NCI-H1694 treated with DMSO at 0.1 percent for 48 hours (cell line): ENCODE measurements at regions not wholly inside any gene's neighbourhood (a gene's known extent, or its start where the extent isn't known, plus 50 kb on each side); places are given as distances from the start of the nearest gene placed in this dataset.

ENCODE experiments used
- DNase-seq: peaks from one replicate; lab custom pipeline; 2025; lab: John Stamatoyannopoulos, UW

DNA sequence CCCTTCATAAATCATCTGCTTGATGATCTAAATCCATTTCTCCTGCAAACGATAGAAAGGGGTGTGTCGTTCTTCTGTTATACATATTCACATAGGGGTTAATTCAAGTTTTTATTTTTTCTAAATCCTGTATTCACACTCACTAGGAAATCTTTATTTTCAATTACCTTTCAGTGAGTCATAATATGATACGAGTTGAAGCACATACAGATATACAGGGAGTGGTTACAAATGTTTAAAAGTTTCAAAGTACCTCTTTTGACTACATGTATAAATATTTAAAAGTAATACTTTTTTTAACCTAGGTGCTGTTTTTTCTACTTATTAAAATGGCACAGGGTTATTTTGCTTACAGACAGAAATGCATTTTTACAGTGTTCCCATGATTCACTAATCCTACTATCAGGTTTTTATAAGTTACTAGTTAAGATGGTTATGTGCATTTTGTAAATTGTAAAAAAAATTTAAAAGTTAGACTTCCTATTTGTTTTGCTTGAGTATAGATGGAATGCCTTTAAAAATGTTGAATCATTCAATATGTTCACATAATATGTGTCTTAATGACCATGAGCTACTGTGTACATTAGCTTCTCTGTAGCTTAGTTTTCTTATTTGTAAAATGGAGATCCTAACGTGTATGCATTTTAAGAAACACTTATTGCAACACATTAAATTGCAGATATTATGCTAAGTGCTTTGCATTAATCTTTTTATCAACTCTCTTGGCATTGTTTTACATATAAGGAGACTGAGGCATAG lies 1378.1 kb downstream of the DSC3 start:
- DNase-seq = no peak

DNA sequence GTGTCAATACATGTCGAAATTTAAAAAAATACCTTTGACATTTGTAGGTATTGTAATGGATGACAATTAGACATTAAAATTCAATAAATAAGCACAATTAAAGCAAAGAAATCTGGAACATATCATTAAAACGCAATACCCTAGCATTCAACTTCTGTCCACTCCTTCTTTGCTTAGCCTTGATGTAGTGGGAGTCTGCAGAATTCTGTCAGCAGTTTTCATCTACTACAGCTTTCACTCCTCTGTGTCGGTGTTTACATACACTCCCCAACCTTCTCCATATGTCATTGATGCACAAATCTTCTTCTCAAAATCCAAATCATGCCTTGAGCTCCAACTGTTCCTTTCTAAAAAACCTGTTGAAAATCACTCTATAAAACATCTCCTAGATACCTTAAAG lies 1380.6 kb downstream of the DSC3 start:
- DNase-seq = no peak

DNA sequence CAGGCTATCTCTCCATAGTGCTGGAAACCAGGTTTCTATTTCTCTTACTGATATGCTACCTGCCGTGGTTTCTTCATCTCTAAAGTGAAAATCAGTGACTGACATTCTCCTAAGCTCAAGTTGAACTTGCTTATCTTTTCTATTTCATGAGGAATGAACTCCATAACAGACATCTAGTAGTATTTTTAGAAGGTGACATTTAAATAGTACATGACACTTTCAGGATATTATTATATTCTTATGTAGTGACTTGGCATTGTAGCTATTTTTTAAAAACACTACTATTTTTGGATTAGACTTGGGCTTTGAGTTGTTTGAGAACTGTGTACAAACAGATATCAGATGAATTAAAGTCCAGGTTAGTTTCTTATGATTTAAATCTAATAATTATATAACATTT lies 1381.8 kb downstream of the DSC3 start:
- DNase-seq = no peak

DNA sequence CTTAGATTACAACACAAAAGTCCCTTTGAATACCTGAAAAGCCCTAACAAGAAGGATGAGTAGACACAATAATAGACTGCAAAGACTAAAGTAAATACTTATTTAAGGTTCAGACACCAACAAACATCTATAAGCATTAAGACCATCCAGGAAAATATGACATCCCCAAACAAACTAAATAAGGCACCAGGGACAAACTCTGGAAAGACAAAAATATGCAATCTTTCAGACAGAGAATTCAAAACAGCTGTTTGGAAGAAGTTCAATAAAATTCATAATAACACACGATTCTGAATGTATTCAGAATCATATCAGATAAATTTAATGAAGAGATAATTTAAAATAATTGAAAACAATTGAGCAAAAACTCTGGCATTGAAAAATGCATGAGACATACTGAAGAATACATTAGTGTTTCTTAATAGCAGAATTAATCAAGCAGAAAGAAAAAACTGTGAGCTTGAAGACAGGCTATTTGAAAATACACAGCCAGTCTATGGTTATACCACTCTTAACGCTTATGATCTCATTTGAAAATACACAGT lies 1388.8 kb downstream of the DSC3 start:
- no peak for DNase-seq

DNA sequence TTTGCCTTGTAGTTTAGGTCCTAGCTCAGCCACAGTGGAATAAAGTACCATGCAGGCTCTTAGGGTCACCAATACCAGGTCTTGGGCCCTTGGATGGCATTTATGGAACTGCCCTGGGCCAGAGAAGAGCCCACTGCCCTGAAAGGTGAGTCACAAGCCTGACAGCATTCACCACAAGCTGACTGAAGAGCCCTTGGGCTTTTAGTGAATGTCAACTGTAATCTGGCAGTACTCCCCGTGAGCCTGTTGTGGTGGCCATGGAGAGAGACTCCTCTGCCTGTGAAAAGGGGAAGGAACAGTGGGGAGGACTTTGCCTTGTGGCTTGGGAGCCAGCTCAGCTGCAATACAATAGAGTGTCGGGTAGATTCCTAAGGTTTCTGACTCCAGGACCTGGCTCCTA lies 1389.7 kb downstream of the DSC3 start:
- no peak for DNase-seq

DNA sequence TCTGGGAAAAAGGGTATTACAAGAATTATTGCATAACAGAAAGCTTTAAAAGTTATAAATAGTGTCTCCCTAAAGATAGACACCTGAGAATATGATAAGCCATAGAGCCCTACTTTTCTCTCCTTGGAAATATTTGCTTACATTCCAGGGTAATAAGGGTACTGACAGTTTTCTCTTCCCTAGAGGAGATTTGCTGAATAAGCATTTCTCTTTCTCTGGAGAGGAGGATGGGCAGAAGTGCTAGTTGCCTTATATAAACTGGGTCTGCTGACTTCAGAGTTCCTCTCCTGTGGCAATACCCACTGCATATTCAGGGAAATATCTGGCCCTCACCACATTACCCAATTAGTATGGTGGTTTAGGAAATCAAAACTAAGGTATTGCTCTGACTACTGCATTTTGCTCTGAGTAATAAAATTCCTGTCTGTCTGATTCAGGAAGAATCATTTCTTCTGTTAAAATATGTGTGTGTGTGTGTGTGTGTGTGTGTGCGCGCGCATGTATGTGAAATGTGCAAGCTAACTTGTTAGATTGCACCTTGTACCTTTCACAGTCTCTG lies 1391.3 kb downstream of the DSC3 start:
- no peak for DNase-seq

DNA sequence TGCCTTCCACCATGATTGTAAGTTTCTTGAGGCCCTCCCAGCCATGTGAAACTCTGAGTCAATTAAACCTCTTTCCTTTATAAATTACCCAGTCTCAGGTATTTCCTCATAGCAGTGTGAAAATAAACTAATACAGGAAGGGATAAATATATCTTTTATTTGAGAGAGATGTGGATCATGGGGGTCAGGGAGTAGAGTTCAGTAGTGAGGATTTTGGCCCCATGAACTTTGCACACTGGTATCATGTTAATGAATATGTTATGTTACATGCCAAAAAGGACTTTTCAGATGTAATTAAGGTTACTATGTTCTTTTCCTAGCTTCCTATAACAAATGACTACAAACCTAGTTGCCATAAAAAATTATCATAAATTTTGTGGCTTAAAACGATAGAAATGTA lies 1393.7 kb downstream of the DSC3 start:
- DNase-seq = no peak

DNA sequence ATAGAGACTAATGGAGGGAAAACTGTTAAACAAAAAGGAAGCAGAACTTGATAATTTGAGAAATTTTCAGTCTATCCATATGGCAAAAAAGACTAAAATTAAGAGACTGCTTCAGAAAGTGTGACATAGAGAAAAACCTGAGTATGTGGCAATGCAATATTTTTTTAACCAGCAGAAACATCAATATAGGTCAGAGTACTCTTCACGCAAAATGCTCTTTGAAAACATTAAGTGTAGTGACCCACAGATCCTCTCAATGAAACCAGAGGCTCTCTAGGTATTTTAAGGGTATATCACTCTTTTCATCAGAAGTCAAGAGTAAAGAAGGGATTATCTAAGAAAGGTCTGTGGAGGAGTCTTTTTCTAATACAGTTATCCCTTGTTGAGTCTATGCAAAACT lies 1394.8 kb downstream of the DSC3 start:
- DNase-seq = no peak

DNA sequence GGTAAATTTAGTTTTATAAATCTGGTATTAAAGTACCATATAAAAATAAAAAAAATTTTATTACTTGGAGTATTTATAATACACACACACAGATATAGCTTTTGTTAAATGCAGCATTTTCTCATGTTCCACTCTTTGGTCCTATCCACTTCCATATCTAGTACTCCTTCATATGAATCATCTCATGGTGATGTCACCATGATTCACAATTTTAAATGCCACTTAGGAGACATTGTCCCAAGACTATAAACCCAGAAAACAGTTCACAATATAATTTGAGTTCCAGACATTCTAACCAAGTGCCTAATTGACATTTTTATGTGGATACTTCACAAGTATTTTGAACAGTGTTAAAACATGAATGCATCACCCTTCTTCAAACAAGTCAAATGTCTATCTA lies 1398.3 kb downstream of the DSC3 start:
- no peak for DNase-seq

DNA sequence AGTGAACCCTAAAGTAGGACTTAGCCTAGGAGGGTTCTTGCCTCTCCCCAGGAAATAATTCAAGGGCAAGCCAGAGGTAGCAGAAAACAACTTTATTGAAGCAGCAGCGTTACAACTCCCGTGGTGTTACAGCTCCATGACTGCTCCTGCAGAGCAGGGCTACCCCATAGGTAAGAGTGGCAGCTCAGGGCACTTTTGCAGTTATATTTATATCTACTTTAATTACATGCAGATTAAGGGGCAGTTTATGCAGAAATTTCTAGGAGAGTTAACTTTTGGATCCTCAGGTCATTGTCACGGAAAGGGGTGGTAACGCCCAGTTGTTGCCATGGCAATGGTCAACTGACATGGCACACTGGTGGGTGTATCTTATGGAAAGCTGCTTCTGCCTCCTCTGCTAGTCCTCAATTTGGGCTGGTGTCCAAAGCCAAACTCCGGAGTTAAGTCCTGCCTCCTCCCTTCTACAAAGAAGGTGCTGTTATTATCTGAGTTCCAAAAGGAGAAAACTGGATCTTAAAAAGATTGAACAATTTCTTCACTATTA lies 1413.0 kb downstream of the DSC3 start:
- DNase-seq = no peak

DNA sequence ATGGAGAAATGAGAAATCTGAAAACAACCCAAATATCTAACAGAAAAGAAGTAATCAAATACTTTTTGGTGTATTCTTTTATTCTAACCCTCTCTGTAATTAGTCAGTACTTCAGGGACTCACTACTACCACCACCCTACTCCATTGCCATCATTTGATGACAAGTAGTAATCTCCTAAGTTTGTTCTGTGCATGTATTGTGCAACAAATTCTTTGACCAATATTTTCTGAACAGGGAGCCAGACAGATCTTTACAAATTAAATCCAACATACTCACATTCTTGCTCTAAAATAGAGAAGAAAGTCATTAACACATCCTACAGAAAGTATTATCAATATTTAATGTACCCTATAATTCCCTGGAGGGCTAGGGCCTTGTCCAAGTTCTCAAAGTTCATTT lies 1416.4 kb downstream of the DSC3 start:
- DNase-seq = no peak

DNA sequence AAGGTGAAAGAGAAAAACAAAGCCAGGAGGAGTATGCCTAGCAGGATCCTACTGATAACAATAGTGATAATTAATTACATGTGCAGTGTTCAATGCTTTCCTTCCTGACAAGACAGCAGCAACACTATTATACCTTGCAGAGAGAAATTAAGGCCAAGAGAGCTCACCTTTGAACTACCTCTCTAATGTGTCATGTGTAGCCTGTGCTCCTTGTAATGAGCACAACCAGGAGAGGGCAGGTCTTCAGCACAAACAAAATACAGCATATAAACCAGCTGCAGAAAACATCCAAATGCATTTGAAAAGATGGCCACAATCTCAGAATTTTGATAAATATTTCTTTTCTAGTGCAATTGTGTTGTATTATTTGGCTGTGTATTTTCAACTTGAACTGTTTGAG lies 1425.7 kb downstream of the DSC3 start:
- DNase-seq = no peak

DNA sequence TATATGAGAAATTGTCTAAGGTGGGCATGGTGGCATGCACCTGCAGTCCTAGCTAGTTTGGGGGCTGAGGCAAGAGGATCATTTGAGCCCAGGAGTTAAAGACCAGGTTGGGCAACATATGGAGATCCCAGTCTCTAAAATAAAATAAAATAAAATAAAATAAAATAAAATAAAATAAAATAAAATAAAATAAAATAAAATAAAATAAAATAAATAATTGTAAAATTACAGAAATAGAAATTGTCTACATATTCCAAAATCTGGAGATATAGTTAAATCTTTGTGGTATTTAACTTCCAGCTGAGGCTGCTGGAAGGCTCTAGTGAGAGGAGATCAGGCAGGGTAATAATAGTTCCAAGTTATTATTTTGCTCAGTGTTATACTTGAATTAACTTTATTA lies 1432.1 kb upstream of the CDH2 start:
- no peak for DNase-seq

DNA sequence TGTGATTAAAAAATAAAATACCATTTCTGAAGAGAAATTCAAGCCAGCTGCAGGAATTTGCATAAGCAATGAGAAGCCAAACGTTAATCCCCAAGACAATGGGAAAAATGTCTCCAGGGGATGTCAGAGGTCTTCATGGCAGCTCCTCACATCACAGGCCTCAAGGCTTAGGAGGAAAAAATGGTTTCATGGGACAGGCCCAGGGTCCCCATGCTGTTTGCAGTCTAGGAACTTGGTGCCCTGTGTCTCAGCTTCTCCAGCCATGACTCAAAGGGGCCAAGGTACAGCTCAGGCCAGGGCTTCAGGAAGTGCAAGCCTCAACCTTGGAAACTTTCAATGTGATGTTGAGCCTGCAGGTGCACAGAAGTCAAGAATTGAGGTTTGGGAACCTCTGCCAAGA lies 1428.4 kb upstream of the CDH2 start:
- DNase-seq = no peak

DNA sequence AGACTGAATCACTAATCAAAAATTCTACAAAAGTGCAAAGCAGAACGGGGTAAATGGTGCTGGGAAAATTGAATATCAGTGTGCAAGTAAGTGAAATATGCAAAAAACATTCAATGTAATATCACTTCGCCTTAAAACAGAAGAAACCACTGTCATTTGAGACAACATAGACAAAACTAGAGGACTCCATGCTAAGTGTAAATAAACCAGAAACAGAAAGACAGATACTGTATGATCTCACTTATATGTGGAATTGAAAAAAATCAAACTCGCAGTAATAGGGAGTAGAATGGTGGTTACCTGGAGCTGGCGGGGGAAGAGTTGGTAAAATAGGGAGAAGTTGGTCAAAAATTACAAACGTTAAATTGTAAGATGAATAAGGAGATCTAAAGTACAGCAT lies 1420.0 kb upstream of the CDH2 start:
- no peak for DNase-seq

DNA sequence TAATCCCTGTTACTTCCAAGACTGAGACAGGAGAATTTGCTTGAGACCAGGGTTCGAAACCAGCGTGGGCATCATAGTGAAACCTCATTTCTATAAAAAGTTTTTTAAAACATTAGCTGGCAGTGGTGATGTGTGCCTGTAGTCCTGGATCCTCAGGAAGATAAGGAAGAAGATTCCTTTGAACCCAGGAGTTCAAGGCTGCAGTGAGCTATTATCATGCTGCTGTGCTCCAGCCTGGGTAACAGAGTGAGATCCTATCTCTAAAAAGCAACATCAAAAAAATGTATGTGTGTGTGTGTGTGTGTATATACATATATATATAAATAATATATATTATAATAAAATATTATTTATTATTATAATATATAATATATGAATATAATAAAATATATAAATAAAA lies 1417.6 kb upstream of the CDH2 start:
- DNase-seq = no peak

DNA sequence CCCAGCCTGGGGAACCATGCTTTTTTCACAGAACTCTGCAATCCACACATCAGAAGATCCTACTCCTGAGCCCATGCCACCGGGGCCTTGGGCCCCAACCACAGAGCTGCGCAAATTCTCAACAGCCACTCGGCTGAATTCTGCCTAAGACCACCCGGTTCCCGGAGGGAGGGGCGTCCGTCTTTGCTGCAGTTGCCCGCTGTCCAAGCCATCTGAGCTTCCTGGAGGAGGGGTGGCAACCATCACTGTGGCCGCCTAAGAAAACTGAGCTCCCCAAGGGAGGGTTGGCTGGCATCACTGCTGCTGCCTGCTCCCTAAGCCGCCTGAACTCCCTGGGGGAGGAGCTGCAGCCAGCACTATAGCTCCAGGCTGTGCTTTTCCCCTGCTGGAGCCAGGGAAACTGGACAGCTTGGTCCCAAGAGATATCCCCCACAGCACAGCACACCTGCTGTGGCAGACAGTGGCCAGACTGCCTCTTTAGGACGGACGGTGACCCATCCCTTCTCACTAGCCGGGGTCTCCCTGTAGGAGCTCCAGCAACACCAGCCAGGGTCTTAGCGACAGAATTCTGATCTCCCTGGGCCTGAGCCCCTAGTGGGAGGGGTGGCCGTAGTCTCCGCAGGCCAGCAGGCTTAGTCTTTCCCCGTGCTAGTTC lies 1411.6 kb upstream of the CDH2 start:
- DNase-seq = no peak

DNA sequence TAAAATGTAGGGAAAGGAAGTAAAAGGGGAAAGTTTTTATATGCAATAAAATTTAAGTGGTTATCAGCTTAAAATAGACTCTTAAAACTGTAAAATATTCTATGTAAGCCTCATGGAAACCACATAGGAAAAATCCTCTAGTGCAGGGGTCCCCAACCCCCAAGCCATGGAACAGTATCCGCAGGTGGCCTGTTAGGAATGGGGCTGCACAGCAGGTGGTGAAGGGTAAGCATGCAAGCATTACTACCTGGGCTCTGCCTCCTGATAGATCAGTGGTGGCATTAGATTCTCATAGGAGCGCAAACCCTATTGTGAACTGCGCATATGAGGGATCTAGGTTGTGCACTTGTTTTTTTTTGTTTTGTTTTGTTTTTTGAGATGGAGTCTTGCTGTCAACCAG lies 1409.3 kb upstream of the CDH2 start:
- no peak for DNase-seq

DNA sequence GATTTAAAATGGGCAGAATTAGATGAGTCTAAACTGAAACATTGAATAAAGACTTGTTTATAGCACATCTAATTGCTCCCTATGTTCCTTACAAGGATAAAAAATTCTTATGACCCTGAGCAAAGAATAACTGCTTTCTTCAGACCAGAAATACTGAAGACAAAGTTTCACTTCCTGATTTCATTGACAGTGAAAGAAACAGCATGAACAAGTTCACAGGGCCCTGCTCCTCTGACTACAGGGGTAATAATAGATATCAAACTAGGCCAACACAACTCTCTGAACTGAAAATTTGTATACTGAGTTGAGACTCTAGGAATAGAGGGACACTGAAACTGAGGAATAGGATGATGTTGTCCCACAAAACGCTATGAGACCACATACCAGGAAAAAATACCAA lies 1383.3 kb upstream of the CDH2 start:
- DNase-seq = no peak

DNA sequence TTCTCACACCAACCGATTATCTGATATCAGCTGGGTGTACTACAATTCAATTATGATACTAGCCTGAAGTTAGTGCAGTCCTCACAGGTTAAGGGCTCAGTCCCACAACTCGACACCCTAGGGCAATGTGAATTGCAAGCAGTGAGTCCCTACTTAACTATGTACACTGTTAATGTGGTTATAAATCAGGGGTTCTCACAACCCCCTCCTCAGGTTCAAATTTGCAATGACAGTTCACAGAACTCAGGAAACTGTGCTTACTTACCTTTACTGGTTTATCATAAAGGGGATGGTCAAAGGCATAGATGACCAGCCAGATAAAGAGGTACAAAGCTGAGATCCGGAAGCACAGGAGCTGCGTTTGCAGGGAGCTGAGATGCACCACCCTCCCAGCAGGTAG lies 1379.1 kb upstream of the CDH2 start:
- DNase-seq = no peak

DNA sequence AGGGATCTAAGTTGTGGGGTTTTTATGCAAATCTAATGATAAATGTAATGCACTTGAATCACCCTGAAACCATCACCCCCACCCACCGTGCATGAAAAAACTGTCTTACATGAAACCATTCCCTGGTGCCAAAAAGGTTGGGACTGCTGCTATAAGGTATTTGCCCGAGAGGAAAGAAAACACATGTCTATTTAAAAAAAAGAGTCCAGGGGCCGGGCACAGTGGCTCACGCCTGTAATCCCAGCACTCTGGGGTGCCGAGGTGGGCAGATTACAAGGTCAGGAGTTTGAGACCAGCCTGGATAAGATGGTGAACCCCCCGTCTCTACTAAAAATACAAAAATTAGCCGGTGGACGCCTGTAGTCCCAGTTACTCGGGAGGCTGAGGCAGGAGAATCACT lies 1372.8 kb upstream of the CDH2 start:
- no peak for DNase-seq

DNA sequence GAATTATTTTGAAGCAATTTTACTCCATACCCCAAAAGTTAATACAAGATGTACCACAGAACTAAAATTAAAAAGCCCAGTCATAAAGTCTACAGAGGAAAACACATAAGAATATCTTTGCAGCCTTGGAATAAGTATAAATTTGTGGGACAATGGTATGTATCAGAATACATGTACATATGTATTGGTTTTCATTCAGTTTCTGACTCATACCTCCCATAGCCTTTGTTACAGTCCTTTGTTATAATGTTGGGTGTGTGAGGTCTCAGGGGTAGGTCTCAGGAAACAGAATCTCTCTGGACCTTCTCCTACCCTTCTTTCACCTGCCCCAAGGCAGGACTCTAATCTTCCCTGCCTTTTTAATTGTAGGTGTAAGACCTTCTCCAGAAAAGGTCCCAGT lies 1370.7 kb upstream of the CDH2 start:
- no peak for DNase-seq

DNA sequence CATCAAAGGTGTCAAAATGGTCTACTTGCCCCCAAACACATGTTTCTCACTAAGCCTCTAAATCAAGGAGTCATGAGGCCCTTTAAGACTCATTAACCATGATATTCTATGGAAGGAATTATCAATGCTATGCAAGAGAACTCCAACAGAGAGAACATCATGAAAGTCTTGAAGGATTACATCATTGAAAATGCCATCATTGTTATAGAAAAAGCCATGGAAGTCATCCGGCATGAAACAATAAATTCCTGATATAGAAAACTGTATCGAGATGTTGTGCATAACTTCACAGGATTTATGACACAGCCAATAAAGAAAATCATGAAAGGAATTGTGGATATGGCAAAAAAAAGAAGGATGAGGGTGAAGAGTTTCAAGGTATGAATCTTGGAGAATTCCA lies 1363.6 kb upstream of the CDH2 start:
- DNase-seq = no peak
